Prostate gland (tissue), 2 donors: ENCODE measurements at regions not wholly inside any gene's neighbourhood (a gene's known extent, or its start where the extent isn't known, plus 50 kb on each side); places are given as distances from the start of the nearest gene placed in this dataset.

Source experiments
- DNase-seq: peaks from one replicate; pipeline ENCODE4 v3.0.0-alpha.2; 2019; ENCODE audit warnings: low spot score
- H3K27ac ChIP-seq, 2 donors: fragments of 200-600 bp; sonication (generic); 2 replicates each; pipeline ENCODE4 v1.5.1; 2017 to 2019
- H3K27me3 ChIP-seq: fragments of 200-600 bp; sonication (generic); replicated peaks from 2 replicates; pipeline ENCODE4 v1.5.1; 2019; ENCODE audit not compliant: insufficient read depth
- H3K36me3 ChIP-seq, 2 donors: fragments of 200-600 bp; sonication (generic); 1 replicate in 1 of 2; 2 replicates in 1 of 2; pipeline versions ENCODE4 v1.5.1 to v1.8.1; 2017 to 2019
- H3K4me1 ChIP-seq: fragments of 200-600 bp; sonication (generic); replicated peaks from 2 replicates; pipeline ENCODE4 v1.5.1; 2019
- H3K4me3 ChIP-seq, 2 donors: fragments of 200-600 bp; sonication (generic); 2 replicates each; pipeline ENCODE4 v1.5.1; 2017 to 2019
- H3K9me3 ChIP-seq: fragments of 200-600 bp; sonication (generic); 2 replicates; pipeline ENCODE4 v1.5.1; 2017
- POLR2A ChIP-seq: fragments of 450-650 bp; IDR thresholded peaks from one replicate; pipeline ENCODE4 v1.6.1; 2016; ENCODE audit warnings: antibody characterized with exemption, mild to moderate bottlenecking
- POLR2AphosphoS5 ChIP-seq: sonication (generic); formaldehyde crosslinking; IDR thresholded peaks from one replicate; pipeline ENCODE4 v1.6.1; 2017; ENCODE audit warnings: antibody characterized with exemption
- WGBS: methylation state at CpG from one replicate; pipeline ENCODE4 v1.1.5; 2018; 5-methylcytosine and 5-hydroxymethylcytosine counted together
- intact Hi-C: fragments of 100-400 bp; cut with DNase I; formaldehyde crosslinking; loops from one replicate; pipeline ENCODE4 v1.14.2; 2022
- TF ChIP-seq, protein P1 (sequence below), 4 experiments: fragments of 200-600 bp in 2 of 4; fragments of 450-650 bp in 2 of 4; sonication (generic) in 2 of 4; IDR thresholded peaks; 1 replicate in 3 of 4; 2 replicates in 1 of 4; pipeline ENCODE4 v1.5.1; 2016 to 2019; ENCODE audit warnings: antibody characterized with exemption in 4 of 4, mild to moderate bottlenecking in 2 of 4, moderate library complexity in 2 of 4

DNA sequence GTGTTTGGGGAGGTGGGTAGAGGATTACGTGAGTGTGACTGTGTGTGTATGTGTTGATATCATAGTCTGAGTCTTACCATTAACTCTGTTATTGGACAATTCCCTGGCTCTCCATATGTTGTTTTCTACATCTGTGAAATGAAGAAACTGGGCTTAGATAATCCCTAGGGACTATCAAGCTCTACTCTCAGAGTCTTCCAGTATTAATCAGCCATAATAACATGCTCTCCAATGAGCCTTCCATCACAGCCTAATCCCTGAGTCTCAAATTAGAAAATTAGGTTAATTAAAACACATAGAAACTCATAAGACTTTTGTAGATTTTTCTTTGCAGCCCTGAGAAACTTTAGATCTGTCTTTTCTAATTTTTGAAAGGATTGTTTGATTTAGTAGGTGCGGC, 404.2 kb upstream of the RARB start:
- Histone ChIP-seq H3K4me3 (no peak overlapping the region), H3K4me1 (no peaks in the 10 kb centered on the region), H3K36me3 (no peaks in the 10 kb centered on the region), H3K9me3 (no peaks in the 10 kb centered on the region), H3K27ac (no peak overlapping the region), H3K27me3 (no peaks in the 10 kb centered on the region)
- WGBS: 95% methylated on average over 2 of the region's 2 CpGs
- no peak for DNase-seq
- intact Hi-C loops: no loop called here
- no peak for TF ChIP-seq POLR2AphosphoS5
- TF ChIP-seq, protein P1, sequence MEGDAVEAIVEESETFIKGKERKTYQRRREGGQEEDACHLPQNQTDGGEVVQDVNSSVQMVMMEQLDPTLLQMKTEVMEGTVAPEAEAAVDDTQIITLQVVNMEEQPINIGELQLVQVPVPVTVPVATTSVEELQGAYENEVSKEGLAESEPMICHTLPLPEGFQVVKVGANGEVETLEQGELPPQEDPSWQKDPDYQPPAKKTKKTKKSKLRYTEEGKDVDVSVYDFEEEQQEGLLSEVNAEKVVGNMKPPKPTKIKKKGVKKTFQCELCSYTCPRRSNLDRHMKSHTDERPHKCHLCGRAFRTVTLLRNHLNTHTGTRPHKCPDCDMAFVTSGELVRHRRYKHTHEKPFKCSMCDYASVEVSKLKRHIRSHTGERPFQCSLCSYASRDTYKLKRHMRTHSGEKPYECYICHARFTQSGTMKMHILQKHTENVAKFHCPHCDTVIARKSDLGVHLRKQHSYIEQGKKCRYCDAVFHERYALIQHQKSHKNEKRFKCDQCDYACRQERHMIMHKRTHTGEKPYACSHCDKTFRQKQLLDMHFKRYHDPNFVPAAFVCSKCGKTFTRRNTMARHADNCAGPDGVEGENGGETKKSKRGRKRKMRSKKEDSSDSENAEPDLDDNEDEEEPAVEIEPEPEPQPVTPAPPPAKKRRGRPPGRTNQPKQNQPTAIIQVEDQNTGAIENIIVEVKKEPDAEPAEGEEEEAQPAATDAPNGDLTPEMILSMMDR (IDR thresholded peaks at IDR 0.05): no peak
- TF ChIP-seq POLR2A: no peak

GRCh38 chr3:25025236-25025635, 402.8 kb upstream of the RARB start:
- Histone ChIP-seq H3K27ac (no peak overlapping the region), H3K4me1 (no peaks in the 10 kb centered on the region), H3K36me3 (no peaks in the 10 kb centered on the region), H3K4me3 (no peak overlapping the region), H3K27me3 (no peaks in the 10 kb centered on the region), H3K9me3 (no peaks in the 10 kb centered on the region)
- TF ChIP-seq, protein P1 (IDR thresholded peaks at IDR 0.05): no peak
- TF ChIP-seq POLR2AphosphoS5: no peak
- TF ChIP-seq POLR2A: no peak
- intact Hi-C loops: no loop called here
- no peak for DNase-seq

- TF ChIP-seq, protein P1 (IDR thresholded peaks at IDR 0.05): no peak
- no peak for TF ChIP-seq POLR2AphosphoS5
- no peak for TF ChIP-seq POLR2A
- WGBS: 36% methylated on average over 3 of the region's 3 CpGs
- Histone ChIP-seq H3K27ac (no peak overlapping the region), H3K4me1 (no peaks in the 10 kb centered on the region), H3K9me3 (no peaks in the 10 kb centered on the region), H3K4me3 (no peak overlapping the region), H3K27me3 (no peaks in the 10 kb centered on the region), H3K36me3 (no peaks in the 10 kb centered on the region)
- DNase-seq: no peak
- intact Hi-C loops: no loop called here
These were observed 400.4 kb upstream of the RARB start for GRCh38 chr3:25027650-25028049.

DNA sequence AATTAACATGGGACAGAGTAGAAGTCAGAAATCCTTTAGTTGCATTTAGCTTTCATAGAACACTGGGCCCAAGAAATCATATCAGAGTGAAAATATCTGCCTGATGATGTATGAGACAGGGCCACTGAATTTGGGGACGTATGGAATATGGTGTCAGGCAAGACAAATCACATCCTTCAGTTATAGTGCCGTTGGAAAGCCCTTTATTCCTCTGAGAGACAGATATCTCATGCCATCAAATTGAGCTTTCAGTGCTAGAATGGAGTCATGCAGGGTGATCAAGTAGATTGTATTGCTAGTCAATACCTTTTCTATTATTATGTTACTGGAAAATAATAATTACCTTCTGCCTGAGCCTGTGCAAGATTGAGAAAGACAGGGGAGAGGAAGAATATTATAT, 398.2 kb upstream of the RARB start:
- Histone ChIP-seq H3K4me1 (no peaks in the 10 kb centered on the region), H3K36me3 (no peaks in the 10 kb centered on the region), H3K27ac (no peak overlapping the region), H3K27me3 (no peaks in the 10 kb centered on the region), H3K4me3 (no peak overlapping the region), H3K9me3 (no peaks in the 10 kb centered on the region)
- 88% methylated on average over 2 of the region's 2 CpGs for WGBS
- TF ChIP-seq POLR2A (no peak), POLR2AphosphoS5 (no peak)
- TF ChIP-seq, protein P1 (IDR thresholded peaks at IDR 0.05): no peak
- intact Hi-C loops: loop anchor here (5.0 kb wide), 1 partner anchor 562 kb away; no protein-coding TSS in a partner anchor
- DNase-seq: no peak

DNA sequence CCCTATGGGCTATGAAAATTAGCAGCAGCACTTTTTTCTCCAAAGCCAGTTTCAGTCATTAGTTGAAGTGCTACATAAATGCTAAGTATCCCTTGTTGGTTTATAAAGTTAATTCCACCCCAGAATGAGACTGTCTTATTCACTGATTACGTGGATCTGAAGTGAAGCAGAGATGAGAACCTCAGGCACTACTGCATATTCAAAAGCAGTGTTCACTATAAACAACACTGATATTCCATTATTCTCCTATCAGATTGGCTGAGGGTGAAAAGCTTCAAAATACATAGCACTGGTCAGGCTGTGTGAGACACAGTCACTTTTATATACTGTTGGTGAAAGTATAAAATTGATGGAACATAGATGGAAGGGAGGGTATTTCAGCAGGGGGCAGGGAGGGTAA, 395.7 kb upstream of the RARB start:
- no peaks in the 10 kb centered on the region for H3K9me3 ChIP-seq
- no peak for DNase-seq
- TF ChIP-seq POLR2AphosphoS5 (no peak), POLR2A (no peak)
- TF ChIP-seq, protein P1 (IDR thresholded peaks at IDR 0.05): no peak
- WGBS: 72% methylated on average over 1 of the region's 1 CpG
- no peak overlapping the region for H3K4me3 ChIP-seq
- intact Hi-C loops: loop anchor here (5.0 kb wide), 1 partner anchor 560 kb away; no protein-coding TSS in a partner anchor
- no peak overlapping the region for H3K27ac ChIP-seq
- H3K4me1 ChIP-seq: no peaks in the 10 kb centered on the region
- H3K36me3 ChIP-seq: no peaks in the 10 kb centered on the region
- H3K27me3 ChIP-seq: no peaks in the 10 kb centered on the region
